Ovary (tissue), 3 donors: ENCODE measurements at regions not wholly inside any gene's neighbourhood (a gene's known extent, or its start where the extent isn't known, plus 50 kb on each side); places are given as distances from the start of the nearest gene placed in this dataset.

Experiments used
- POLR2A ChIP-seq: fragments of 450-650 bp; IDR thresholded peaks from one replicate; pipeline ENCODE4 v1.6.1; 2017; ENCODE audit warnings: antibody characterized with exemption, mild to moderate bottlenecking, moderate library complexity
- TF ChIP-seq, protein P1 (sequence below), 3 donors: fragments of 450-650 bp in 2 of 3; fragments of 200-600 bp in 1 of 3; IDR thresholded peaks; one replicate each; pipeline versions ENCODE4 v1.5.1 to v1.8.0; 2016 to 2022; ENCODE audit warnings: antibody characterized with exemption in 3 of 3, mild to moderate bottlenecking in 1 of 3
- donor health status: DM: no; HTN: no; CAD: no.

DNA sequence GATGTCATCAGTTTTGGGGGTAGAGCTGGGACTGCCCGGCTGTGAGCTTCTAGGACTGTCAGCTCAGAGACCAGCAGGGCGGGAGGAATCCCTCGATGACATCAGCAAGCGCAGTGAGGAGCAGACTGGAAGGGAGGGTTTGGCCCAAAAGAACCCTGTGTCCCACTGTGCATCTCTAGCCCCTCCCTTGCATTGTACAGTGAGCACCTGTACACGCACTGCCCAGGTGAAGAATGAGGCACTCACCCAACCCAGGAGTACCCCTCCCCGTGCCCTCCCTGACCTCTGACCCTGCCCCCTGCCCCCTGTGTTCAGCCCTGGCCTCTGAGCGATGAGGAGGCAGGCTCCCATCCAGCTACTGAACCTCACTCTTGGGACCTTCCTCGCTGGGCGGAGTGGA lies 92.9 kb downstream of the HMX1 start:
- TF ChIP-seq, protein P1, sequence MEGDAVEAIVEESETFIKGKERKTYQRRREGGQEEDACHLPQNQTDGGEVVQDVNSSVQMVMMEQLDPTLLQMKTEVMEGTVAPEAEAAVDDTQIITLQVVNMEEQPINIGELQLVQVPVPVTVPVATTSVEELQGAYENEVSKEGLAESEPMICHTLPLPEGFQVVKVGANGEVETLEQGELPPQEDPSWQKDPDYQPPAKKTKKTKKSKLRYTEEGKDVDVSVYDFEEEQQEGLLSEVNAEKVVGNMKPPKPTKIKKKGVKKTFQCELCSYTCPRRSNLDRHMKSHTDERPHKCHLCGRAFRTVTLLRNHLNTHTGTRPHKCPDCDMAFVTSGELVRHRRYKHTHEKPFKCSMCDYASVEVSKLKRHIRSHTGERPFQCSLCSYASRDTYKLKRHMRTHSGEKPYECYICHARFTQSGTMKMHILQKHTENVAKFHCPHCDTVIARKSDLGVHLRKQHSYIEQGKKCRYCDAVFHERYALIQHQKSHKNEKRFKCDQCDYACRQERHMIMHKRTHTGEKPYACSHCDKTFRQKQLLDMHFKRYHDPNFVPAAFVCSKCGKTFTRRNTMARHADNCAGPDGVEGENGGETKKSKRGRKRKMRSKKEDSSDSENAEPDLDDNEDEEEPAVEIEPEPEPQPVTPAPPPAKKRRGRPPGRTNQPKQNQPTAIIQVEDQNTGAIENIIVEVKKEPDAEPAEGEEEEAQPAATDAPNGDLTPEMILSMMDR (IDR thresholded peaks at IDR 0.05): no peak
- no peak for TF ChIP-seq POLR2A
